Fibroblast of lung (primary cell): ENCODE measurements at regions not wholly inside any gene's neighbourhood (a gene's known extent, or its start where the extent isn't known, plus 50 kb on each side); places are given as distances from the start of the nearest gene placed in this dataset.

Source experiments
- DNase-seq, 2 donors: peaks; one replicate each; pipeline versions ENCODE4 v3.0.0 to v3.0.0-alpha.2; 2010; ENCODE audit warnings: low read depth in 2 of 2
- H2AFZ ChIP-seq: 2 replicates; pipeline ENCODE4 v1.5.1; 2012; ENCODE audit warnings: low read length, control low read depth, inconsistent platforms
- H3K27ac ChIP-seq: 2 replicates; pipeline ENCODE4 v1.5.1; 2011; ENCODE audit warnings: low read length, control low read depth; ENCODE audit not compliant: insufficient read depth
- H3K27me3 ChIP-seq: 2 replicates; pipeline ENCODE4 v1.5.1; 2011; ENCODE audit warnings: mild to moderate bottlenecking, low read length; ENCODE audit not compliant: control insufficient read depth, insufficient read depth
- H3K36me3 ChIP-seq: 2 replicates; pipeline ENCODE4 v1.5.1; 2011; ENCODE audit warnings: low read length; ENCODE audit not compliant: control insufficient read depth, insufficient read depth
- H3K4me1 ChIP-seq: 2 replicates; pipeline ENCODE4 v1.5.1; 2011; ENCODE audit warnings: low read length; ENCODE audit not compliant: control insufficient read depth, insufficient read depth; ENCODE audit errors: extremely low read depth
- H3K4me2 ChIP-seq: 2 replicates; pipeline ENCODE4 v1.5.1; 2011; ENCODE audit warnings: low read length, control low read depth; ENCODE audit not compliant: insufficient read depth; ENCODE audit errors: extremely low read depth
- H3K4me3 ChIP-seq, 4 experiments: fragments of 200-600 bp in 1 of 4; sonication (generic) in 1 of 4; replicated peaks in 1 of 4; 2 replicates each; pipeline ENCODE4 v1.5.1; 2011 to 2016; ENCODE audit warnings: low read length in 4 of 4, low read depth in 3 of 4, mild to moderate bottlenecking in 3 of 4, control low read depth in 2 of 4, inconsistent platforms in 1 of 4, mixed read lengths in 1 of 4; ENCODE audit not compliant: insufficient read depth in 1 of 4; ENCODE audit errors: control extremely low read depth in 1 of 4
- H3K79me2 ChIP-seq: 2 replicates; pipeline ENCODE4 v1.5.1; 2012; ENCODE audit warnings: mild to moderate bottlenecking, low read length, inconsistent platforms; ENCODE audit not compliant: control insufficient read depth, insufficient read depth
- H3K9ac ChIP-seq: 2 replicates; pipeline ENCODE4 v1.5.1; 2011; ENCODE audit warnings: mild to moderate bottlenecking, low read length, control low read depth; ENCODE audit not compliant: insufficient read depth
- H3K9me3 ChIP-seq: 2 replicates; pipeline ENCODE4 v1.5.1; 2012; ENCODE audit warnings: low read depth, low read length; ENCODE audit not compliant: control insufficient read depth, insufficient read depth
- H4K20me1 ChIP-seq: 2 replicates; pipeline ENCODE4 v1.5.1; 2011; ENCODE audit warnings: low read length; ENCODE audit not compliant: control insufficient read depth, insufficient read depth; ENCODE audit errors: extremely low read depth
- CTCF ChIP-seq, 2 donors: IDR thresholded peaks in 1 of 2; conservative IDR thresholded peaks in 1 of 2; 1 replicate in 1 of 2; 2 replicates in 1 of 2; pipeline ENCODE4 v1.5.1; 2011 to 2012; ENCODE audit warnings: low read length in 2 of 2, control low read depth in 1 of 2, inconsistent platforms in 1 of 2, low read depth in 1 of 2, mild to moderate bottlenecking in 1 of 2
- EZH2 ChIP-seq: IDR thresholded peaks from 2 replicates; pipeline ENCODE4 v1.5.1; 2012; ENCODE audit warnings: low read length, control low read depth, mild to moderate bottlenecking; ENCODE audit errors: missing control alignments

- H2AFZ ChIP-seq: no peak overlapping the region
- H3K4me1 ChIP-seq: peaks cover 3% of the 10 kb centered on the region
- H4K20me1 ChIP-seq: no peaks in the 10 kb centered on the region
- H3K27ac ChIP-seq: no peak overlapping the region
- DNase-seq: no peak
- no peaks in the 10 kb centered on the region for H3K9me3 ChIP-seq
- no peaks in the 10 kb centered on the region for H3K79me2 ChIP-seq
- no peak overlapping the region for H3K4me2 ChIP-seq
- no peak overlapping the region for H3K9ac ChIP-seq
- no peaks in the 10 kb centered on the region for H3K27me3 ChIP-seq
- no peak overlapping the region for H3K4me3 ChIP-seq
- H3K36me3 ChIP-seq: no peaks in the 10 kb centered on the region
- no peak for TF ChIP-seq CTCF (conservative IDR thresholded peaks at IDR 0.05 in 1 of 2, IDR thresholded peaks at IDR 0.05 in 1 of 2; ENCODE audit: low read depth in 1 of 2, low read length in 2 of 2)
- no peak for TF ChIP-seq EZH2
Observed at GRCh38 chr1:222285526-222285925, 262.4 kb downstream of the HHIPL2 start.

GRCh38 chr1:222284466-222284865 lies 263.4 kb downstream of the HHIPL2 start:
- TF ChIP-seq EZH2 (no peak), CTCF (conservative IDR thresholded peaks at IDR 0.05 in 1 of 2, IDR thresholded peaks at IDR 0.05 in 1 of 2; ENCODE audit: low read depth in 1 of 2, low read length in 2 of 2) (peak in 1 of 2 donors; percentile 7)
- H3K4me1 ChIP-seq: peaks cover 3% of the 10 kb centered on the region
- no peak overlapping the region for H3K4me3 ChIP-seq
- H3K9ac ChIP-seq: no peak overlapping the region
- no peaks in the 10 kb centered on the region for H3K79me2 ChIP-seq
- H4K20me1 ChIP-seq: no peaks in the 10 kb centered on the region
- no peak overlapping the region for H3K27ac ChIP-seq
- H2AFZ ChIP-seq: no peak overlapping the region
- no peaks in the 10 kb centered on the region for H3K27me3 ChIP-seq
- DNase-seq: peak in 1 of 2 donors; percentile 66
- no peak overlapping the region for H3K4me2 ChIP-seq
- no peaks in the 10 kb centered on the region for H3K9me3 ChIP-seq
- no peaks in the 10 kb centered on the region for H3K36me3 ChIP-seq

- H3K4me2 ChIP-seq: no peak overlapping the region
- no peak overlapping the region for H2AFZ ChIP-seq
- peak; percentile 47 to 98 for DNase-seq
- H3K9ac ChIP-seq: no peak overlapping the region
- no peaks in the 10 kb centered on the region for H3K79me2 ChIP-seq
- H3K4me3 ChIP-seq: no peak overlapping the region
- peaks cover 3% of the 10 kb centered on the region for H3K4me1 ChIP-seq
- H3K9me3 ChIP-seq: no peaks in the 10 kb centered on the region
- TF ChIP-seq EZH2 (no peak), CTCF (conservative IDR thresholded peaks at IDR 0.05 in 1 of 2, IDR thresholded peaks at IDR 0.05 in 1 of 2; ENCODE audit: low read depth in 1 of 2, low read length in 2 of 2) (no peak)
- no peaks in the 10 kb centered on the region for H3K27me3 ChIP-seq
- peak overlapping the region; percentile 51 for H3K27ac ChIP-seq
- H4K20me1 ChIP-seq: no peaks in the 10 kb centered on the region
- H3K36me3 ChIP-seq: no peaks in the 10 kb centered on the region
Observed at GRCh38 chr1:222283147-222283768, 264.6 kb downstream of the HHIPL2 start.
